HG02678 (cell line): ENCODE measurements at regions not wholly inside any gene's neighbourhood (a gene's known extent, or its start where the extent isn't known, plus 50 kb on each side); places are given as distances from the start of the nearest gene placed in this dataset.

Experiments
- ATAC-seq: cut with Tn5 transposase; IDR thresholded peaks from one replicate; pipeline ENCODE4 v1.9.1; 2021; ENCODE audit warnings: mild to moderate bottlenecking, moderate library complexity; ENCODE audit not compliant: unreplicated experiment

DNA sequence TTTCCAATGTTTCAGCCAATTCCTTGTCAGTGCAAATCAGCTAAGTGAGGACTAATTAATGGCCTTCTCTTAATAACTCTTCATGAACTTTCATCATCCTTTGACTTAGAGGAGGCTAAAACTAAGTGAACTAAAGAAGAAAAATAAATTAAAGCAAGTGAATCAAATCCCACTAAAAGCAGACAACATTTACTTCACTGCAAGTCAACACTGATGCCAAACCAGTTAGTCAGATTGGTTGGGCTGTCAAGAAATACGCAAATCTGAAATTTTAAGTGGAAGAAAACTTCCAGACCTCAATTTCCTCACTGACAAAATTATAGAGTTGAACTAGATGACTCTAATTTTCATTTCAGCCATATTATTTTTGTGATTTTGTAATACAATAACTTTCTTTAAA, 137.2 kb upstream of the PRLR start:
- ATAC-seq = no peak

DNA sequence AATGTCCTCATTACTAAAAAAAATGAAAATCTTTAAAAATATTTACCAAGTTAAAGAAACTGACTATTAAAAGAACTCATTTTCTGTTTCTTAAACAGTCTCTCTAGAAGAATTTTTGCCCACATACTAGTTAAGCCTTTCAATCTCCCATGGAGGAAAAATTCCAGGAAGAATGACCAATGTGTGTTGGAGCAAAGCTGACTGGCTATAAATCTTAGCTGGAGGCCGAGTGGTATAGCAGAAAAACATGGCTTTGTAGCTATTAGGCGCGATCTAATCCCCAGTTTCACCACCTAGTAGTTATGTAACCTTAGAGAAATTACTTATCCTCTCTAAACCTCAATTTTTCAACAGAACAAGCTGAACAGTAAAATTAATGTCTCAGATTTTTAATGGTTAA, 135.5 kb upstream of the PRLR start:
- no peak for ATAC-seq

- ATAC-seq = no peak
Measured at GRCh38 chr5:35364350-35364749, 134.1 kb upstream of the PRLR start.

GRCh38 chr5:35363387-35363965, 133.2 kb upstream of the PRLR start:
- ATAC-seq = no peak

- ATAC-seq = no peak
Measured at GRCh38 chr5:35362772-35363171, 132.5 kb upstream of the PRLR start.

DNA sequence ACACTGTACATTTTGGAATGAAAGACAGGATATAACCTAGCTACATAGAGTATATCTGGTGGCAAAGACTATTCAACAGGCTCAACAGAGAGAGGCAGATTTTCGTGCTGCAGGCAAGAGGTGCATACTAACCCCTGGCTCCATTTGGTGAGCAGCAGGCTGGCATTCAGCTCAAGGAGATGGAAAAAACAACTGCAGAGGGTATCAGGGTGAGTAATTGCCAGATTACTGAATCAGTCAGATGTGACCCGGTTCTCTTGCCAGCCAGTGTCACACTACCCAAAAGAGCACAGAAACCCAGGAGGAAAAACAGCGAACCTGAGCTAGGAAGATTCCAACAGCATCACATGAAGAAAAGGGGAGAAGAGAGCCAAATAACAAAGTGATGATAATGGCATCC, 130.4 kb upstream of the PRLR start:
- no peak for ATAC-seq

DNA sequence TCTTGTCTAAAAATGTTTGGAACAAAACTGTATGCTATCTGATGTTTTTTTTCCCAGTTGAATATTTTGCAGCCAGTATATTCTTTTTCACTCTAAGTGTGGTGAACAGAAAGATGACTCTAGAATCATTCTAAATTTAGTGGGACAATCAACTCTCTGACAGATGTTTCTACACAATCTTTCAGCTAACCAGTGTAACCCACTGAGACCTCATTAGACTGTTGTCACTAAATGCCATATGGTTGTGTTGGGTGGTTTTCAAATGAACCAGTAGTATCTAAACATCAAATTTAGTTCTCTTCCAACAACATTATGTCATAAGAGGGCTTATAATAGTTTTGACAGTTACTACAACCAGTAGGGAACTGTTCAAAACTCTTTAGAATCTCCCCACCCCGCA, 129.6 kb upstream of the PRLR start:
- no peak for ATAC-seq

- ATAC-seq = no peak
Measured at GRCh38 chr5:35357973-35358372, 127.7 kb upstream of the PRLR start.

- no peak for ATAC-seq
Measured at GRCh38 chr5:35356725-35357124, 126.4 kb upstream of the PRLR start.

- ATAC-seq = no peak
Measured at GRCh38 chr5:35354751-35355150, 124.5 kb upstream of the PRLR start.

- ATAC-seq = no peak
Measured at GRCh38 chr5:35345222-35345621, 114.9 kb upstream of the PRLR start.

DNA sequence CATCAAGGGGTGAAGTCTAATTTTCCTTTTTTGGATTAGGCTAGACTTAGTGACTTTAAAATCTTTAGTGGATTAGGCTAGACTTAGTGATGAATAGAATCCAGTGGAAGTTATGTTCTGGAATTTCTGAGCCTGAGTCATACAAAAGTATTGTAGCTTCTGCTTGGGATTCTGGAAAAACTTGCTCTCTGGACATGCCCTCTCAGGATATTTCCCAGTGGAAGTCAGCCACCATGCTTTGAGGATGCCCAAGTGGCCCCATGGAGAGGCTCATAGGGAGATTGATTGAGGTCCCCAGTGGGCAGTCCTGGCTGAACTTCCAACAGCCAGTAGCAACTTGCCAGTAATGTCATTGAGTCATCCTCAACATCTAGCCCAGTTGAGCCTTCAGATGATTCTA, 112.4 kb upstream of the PRLR start:
- ATAC-seq = no peak

DNA sequence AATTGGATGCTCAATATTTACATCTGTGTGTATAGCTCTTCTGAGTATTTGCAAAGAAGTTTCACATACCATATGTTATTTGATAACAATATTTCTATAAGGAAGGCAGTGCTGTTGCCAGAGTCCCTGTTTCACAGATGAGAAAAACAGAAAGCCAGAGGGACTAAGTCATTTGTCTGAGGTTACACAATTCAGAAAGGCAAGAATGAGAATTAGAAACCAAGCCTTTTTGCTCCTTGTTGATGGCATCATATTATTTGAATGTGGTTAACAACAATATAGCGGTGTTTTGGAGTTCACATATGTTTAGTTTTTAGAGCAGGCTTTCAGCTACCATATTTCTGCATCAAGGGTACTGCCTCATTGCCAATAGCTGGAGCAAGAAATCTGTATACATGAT, 110.9 kb upstream of the PRLR start:
- ATAC-seq = no peak

DNA sequence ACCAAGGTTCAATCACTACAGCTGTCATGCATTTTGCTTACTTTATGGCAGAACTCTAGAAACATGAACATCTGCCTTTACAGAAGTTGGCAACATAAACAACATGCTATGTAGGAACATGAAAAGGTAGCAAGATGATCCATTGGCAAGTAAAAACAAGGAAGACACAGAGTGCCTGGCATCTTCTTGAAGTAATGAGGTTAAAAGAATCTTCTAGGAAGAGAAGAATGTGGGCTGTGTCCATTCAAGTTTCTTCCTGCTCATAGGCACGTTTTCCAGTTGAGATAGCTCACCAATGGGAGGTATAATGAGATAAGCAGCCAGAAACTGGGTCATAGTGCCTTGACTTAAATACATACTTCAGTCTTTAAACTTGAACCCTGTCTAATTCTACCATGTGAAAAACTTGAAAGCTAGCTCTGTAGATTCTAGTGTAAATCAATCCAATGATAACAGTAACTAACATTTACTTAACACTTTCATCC, 109.4 kb upstream of the PRLR start:
- ATAC-seq = no peak

DNA sequence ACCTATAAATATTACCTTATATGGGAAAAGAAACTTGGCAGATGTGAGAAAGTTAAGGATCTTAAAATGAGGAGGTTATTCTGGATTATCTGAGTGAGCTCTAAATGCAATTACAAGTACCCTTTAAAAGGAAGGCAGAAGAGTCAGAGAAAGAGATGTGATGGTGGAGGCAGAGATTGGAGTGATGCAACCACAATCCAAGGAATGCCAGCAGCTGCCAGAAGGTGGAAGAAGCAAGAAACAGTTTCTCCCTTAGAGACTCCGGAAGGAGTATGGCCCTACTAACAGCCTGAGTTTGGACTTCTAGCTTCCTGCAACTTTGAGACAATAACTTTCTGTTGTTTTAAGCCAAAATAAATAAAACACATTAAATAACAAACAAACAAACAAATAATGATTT, 108.7 kb upstream of the PRLR start:
- ATAC-seq = no peak

DNA sequence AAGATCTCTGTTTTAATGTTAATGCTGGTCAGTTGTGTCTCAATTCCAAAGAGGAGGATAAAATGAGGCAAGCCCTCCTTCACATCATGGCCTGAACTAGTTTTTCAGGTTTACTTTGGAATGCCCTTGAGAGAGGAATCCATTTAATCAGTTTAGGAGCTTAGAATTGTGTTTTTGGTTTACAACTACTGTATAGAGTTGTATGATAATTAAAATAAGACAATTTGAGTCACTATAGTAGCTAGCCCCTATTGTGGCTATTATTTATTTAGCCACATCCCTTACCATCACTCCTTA, 107.8 kb upstream of the PRLR start:
- no peak for ATAC-seq

DNA sequence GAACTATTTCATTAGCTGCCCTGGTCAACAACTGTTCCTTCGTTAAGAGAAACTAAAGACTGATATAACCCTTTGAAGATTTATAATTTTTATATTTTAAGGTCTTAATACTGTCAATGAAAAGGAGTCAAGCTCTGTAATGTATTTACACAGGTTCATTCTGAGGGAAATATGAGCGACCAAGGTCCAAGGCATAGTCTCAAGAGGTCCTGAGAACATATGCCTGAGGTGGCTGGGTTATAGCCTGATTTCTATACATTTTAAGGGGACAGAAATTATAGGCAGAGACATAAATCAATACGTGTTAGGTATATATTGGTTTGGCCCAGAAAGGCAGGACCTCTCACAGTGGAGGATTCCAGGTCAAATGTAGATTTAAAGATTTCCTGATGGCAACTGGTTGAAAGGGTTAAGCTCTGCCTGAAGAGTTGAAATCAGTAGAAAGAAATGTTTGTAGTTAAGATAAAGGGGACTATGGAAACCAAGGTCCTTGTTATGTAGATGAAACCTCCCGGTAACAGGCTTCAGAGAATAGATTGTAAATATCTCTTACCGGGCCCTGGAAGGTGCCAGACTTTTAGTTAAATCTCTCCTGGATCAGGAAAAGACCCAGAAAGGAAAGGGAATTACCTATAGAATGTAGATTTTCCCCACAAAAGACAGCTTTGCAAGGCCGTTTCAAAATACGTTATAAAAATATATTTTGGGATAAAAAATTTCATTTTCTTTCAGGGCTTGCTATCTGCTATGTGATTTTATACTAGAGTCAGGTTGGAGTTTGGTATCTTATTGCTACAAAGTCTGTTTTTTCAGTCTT, 107.3 kb upstream of the PRLR start:
- ATAC-seq = no peak

GRCh38 chr5:35336230-35336629, 105.9 kb upstream of the PRLR start:
- no peak for ATAC-seq

GRCh38 chr5:35335752-35336151, 105.5 kb upstream of the PRLR start:
- no peak for ATAC-seq

GRCh38 chr5:35333366-35333765, 103.1 kb upstream of the PRLR start:
- ATAC-seq = no peak

DNA sequence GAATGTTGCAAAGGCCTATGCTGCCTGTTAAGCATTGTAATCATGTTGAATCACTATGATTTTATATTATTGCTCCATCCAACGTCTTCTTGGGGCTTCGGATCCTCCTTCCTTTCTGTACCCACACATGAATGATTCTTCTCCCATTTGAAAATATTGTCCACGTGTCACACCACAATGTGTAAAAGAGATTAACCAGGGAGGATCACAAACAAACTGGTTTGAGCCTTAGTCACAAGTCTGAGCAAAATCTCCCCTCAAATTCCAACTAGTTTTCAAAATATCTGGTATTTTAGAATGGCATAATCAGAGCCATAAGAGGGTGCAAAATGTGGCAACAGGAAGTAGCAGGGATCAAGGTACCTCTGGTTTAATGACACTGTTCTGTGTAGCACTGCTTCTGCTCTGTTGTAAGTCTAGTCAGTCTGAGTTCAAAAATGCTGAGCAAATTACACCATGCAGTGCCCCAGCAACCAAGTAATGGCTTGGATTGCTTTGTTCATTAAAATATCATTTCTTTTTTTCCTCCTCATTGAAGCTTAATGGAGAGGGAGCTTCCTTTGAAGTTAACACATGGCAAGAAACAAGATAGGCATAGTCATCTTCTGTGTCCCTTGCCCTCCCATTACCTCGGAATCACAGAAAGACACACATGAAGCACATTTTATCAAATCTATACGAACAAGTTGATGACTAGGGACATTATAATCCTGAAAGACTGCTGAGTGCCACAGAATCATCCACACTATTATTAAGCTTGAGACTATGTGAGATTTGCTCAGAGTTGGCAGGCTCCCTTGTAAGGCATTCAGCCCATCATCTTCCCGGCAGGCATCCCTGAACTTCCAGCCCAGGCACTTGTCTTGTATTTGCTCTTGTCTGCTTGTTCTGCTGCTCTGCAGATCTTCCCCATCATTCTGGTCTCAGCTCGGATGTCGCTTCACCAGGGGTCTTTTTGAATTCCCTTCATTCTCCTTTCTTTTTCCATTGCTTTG, 102.0 kb upstream of the PRLR start:
- ATAC-seq = no peak

DNA sequence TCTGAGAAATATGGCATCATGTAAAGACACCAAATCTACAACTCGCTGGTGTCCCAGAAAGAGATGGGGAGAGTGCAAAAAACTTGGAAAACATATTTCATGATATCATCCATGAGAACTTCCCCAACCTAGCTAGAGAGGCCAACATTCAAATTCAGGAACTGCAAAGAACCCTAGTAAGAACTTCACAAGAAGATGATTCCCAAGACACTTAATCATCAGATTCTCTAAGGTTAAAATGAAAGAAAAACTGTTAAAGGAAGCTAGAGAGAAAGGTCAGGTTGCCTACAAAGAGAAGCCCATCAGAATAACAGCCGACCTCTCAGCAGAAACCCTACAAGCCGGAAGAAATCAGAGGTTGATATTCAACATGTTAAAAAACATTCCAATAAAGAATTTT, 95.5 kb upstream of the PRLR start:
- no peak for ATAC-seq
